DMS53 (cell line): ENCODE measurements at regions not wholly inside any gene's neighbourhood (a gene's known extent, or its start where the extent isn't known, plus 50 kb on each side); places are given as distances from the start of the nearest gene placed in this dataset.

Experiments used
- DNase-seq: peaks from one replicate; lab custom pipeline; 2025; lab: John Stamatoyannopoulos, UW

GRCh38 chr4:130183096-130183495 lies 1087.1 kb downstream of the C4orf33 start:
- no peak for DNase-seq

- no peak for DNase-seq
Measured at GRCh38 chr4:130183766-130184165, 1087.8 kb downstream of the C4orf33 start.

GRCh38 chr4:130185123-130185522 lies 1089.2 kb downstream of the C4orf33 start:
- no peak for DNase-seq

GRCh38 chr4:130186931-130187330 lies 1091.0 kb downstream of the C4orf33 start:
- DNase-seq = no peak

GRCh38 chr4:130187587-130187986 lies 1091.6 kb downstream of the C4orf33 start:
- DNase-seq = no peak

DNA sequence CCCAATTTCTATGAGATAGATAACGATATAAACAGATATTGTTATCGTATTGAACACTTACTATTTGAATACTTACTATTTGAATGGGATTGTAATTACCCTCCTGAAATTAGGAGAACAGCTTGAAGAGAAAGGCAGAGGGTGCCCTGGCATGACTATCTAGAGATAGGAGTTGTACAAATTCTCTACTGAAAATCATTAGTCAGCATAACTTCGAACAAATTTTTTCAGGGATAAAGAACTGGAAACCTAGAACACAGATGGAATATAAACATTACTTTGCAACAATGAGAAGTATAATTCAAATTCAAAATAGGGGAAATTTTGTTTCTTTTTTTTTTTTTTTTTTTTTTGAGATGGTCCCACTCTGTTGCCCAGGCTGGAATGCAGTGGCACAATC lies 1096.8 kb downstream of the C4orf33 start:
- DNase-seq = no peak

DNA sequence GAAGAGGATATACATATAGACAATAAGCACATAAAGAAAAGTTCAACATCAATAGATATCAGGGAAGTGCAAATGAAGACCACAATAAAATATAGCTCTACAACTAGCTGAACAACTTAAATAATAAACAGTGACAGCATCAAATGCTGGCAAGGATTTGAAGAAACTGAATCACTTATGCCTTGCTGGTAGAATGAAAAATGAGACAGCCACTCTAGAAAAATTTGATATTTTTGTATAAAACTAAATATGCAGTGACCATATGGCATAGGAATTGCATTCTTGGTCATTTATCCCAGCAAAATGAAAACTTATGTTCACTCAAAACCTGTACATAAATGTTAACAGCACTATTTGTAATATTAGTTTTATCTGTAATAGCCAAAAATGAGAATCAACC lies 1102.0 kb downstream of the C4orf33 start:
- DNase-seq = peak; percentile 67

GRCh38 chr4:130203571-130203970 lies 1107.6 kb downstream of the C4orf33 start:
- no peak for DNase-seq

GRCh38 chr4:130210864-130211263 lies 1114.9 kb downstream of the C4orf33 start:
- peak; percentile 62 for DNase-seq

GRCh38 chr4:130214268-130214667 lies 1118.3 kb downstream of the C4orf33 start:
- DNase-seq = no peak

DNA sequence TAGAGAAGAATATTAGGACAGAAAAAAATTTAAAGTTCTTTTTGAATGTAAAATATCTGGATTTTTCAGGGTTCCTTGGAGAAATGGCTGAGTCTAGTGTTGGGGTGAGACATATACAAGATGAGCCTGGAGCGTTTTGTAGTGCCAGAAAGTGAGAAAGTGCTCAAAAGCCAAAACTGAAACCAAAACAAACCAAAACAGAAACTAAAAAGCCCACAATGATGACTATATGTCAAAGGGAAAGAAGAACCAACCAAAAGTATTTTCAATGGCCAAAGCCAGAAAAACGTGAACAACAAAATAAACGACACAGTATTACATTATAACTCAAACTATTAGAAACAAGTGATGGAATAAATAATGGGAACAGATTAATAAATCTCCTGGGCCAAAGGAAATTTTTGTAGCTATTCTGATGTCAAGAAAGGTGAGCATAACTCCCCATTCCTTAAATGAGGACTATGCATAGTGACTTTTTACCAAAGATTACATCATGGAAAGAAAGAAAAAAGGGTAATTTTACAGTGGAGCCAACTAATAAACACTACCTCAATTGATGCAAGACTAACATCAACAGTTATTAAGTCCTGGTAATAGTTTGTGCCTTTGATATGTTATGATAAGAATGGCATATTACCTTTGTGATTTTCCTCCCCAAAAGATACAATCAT lies 1137.6 kb downstream of the C4orf33 start:
- peak; percentile 4 for DNase-seq

DNA sequence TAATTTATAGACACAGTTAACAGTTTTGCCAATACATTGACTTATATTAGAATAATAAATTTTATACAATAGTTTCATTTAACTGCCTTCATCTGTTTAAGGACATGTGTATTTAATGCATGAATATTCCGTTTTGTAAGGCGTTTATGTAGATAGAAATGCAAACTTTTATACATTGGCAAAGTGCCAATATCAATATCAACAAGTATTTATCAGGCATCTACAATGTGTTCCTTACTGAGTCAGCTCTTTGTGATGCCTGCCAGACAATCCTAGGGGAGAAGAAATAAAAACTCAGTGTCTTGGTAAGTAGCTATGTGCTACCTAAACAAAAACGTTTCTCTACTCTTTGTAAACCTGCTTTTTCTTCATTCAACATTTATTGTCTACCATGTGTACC lies 1142.2 kb downstream of the C4orf33 start:
- DNase-seq = peak; percentile 17

GRCh38 chr4:130249002-130249401 lies 1153.0 kb downstream of the C4orf33 start:
- peak; percentile 0 for DNase-seq

DNA sequence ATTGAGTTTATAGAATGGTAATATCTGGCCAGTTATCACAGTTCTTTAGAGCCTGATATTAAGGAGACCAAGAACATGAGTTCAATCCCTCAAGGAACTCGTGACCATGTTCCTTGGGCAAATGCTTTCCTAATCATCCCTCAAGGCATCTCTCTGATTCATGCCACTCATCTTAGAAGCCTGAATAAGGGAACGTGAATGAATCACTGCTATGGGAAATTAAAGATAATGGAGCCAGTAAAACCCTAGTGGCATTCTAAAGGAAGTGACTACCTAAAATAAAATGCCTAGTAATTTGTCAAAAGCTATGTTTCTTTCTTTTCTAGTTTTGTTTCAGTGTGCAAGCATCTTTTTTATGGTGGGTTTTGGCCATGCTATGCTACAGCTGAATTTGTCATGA lies 1161.3 kb downstream of the C4orf33 start:
- DNase-seq = no peak

DNA sequence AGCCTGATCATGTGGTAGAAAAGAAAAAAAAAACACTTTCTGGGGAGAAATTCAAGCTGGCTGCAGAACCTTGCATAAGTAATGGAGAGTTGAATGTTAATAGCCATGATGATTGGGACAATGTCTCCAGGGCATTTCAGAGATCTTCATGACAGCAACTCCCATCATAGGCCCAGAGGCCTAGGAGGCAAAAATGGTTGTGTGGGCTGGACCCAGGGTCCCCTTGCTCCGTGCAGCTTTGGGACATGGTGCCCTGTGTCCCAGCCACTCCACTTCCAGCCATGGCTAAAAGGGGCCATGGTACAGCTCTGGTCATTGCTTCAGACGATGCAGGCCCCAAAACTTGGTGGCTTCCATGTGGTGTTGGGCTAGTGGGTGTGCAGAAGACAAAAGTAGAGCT lies 1170.9 kb downstream of the C4orf33 start:
- no peak for DNase-seq

DNA sequence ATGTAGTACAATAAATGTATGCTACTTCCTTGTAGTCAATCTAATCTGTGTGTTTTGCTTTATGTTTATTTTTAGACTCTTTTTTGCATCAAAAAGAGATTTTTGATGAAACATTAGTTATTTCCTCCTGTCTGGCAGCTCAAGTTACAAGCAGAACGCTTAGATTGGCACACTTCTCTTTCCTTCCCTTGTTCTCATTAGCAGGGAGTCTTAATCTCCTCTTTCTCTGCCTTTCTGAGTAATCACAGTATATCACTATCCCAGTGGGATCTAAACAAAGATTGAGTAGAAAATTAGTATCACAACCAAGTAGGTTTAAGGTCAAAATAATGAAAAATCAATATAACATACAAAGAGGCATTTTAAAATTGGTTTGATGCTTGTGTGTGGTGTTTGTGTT lies 1192.6 kb downstream of the C4orf33 start:
- peak; percentile 2 for DNase-seq

DNA sequence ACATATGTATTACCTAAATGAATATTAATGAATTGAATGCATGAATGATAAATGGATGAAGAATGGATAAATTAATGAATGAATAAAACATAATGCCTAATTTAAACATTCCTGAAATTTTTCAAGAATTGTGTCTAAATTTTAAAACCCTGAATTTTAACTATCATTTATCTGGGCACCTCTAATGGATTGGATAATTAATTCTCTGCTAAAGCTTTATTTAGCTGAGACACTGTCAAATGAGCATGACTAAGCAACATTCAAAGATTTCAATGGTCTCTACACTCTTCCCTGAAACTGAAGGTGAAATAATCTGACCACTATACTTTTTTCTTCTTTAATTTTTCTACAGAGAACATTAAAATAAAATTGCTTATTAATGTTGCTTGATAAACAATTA lies 1197.7 kb downstream of the C4orf33 start:
- DNase-seq = no peak

DNA sequence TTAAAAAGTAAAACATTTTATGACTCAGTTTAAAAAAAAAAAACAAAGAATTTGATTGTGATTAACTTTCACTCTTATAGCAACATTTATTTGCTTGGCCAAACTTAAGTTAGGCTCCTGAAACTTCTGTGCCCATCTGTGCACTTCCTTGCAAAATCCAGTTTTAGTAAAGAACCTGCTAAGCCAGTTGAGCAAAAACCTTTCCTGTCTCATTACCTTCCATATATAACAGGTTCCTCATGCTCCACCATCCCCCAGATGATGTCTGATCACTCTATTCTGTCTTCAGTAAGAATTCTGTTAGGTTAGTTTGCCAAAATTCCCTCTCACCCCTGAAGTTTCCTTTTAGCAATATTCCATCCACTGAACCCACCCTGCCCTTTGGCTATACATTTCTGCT lies 1200.5 kb downstream of the C4orf33 start:
- DNase-seq = peak; percentile 23

DNA sequence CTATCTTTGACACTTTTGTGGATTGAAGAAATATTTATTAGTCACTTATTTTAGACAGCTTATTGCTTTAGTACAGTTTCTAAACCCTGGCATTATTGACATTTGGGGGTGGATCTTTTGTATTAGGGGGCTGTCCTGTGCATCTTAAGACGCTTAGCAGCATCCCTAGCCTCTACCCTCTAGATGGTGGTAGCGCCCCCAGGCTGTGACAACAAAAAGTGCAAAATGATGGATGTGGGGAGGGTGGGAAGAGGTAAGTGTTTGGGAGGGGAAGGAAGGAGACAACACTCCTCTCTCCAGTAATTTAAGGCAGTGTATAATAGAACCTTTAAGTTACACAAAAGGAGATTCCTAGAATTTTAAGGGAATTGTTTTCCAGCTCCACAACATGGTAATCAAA lies 1210.6 kb downstream of the C4orf33 start:
- DNase-seq = peak; percentile 1

- DNase-seq = no peak
Measured at GRCh38 chr4:130309221-130309620, 1213.3 kb downstream of the C4orf33 start.

- no peak for DNase-seq
Measured at GRCh38 chr4:130322439-130322838, 1226.5 kb downstream of the C4orf33 start.

GRCh38 chr4:130329036-130329435 lies 1233.1 kb downstream of the C4orf33 start:
- peak; percentile 13 for DNase-seq

GRCh38 chr4:130333241-130333759 lies 1237.3 kb downstream of the C4orf33 start:
- no peak for DNase-seq
